ENCODE measurements at regions not wholly inside any gene's neighbourhood (a gene's known extent, or its start where the extent isn't known, plus 50 kb on each side); places are given as distances from the start of the nearest gene placed in this dataset.
A peak's percentile ranks its signal among the peaks of the same experiment; 100 is the strongest.
"Not testable (repeated sequence)": the region's sequence is repeated elsewhere in the genome, so short reads cannot be mapped to it uniquely, and the experiment has no call there.

DNA sequence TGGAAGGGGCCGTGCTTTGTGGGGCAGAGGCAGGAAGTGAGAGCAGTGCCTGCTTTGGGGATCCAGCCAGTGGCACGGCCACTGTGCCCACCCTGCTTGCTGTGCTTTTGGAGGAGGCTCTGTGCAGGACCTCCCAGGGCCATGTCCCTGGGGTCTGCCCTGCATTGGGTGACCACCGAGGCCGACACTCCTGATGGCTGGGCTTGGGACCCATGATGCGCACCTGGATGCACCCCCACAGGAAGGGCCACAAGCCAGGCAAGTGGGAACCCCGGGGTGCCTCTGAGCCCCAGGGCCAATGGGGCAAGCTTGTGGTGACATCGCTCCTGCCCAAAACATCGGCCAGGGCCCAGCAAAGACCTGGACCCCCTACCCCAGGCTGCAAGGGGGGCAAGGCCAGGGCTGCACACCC is 738.6 kb upstream of the GJE1 start:
- no peak for DNase-seq
- H2BK5ac ChIP-seq (ENCODE audit: low read depth, low read length, poor library complexity, severe bottlenecking) = no peak overlapping the region
- no peak overlapping the region for H3K4me3 ChIP-seq (ENCODE audit: insufficient read depth in 1 of 2, low read depth in 1 of 2, low read length in 2 of 2)
- H3K18ac ChIP-seq (ENCODE audit: low read depth in 1 of 2, low read length in 2 of 2) = no peak overlapping the region
- H3K23ac ChIP-seq (ENCODE audit: low read length in 2 of 2) = no peak overlapping the region
- no peak overlapping the region for H3K4me2 ChIP-seq (ENCODE audit: low read length, poor library complexity, severe bottlenecking)
- no peak overlapping the region for H2BK120ac ChIP-seq (ENCODE audit: low read depth, low read length)
- no peaks in the 10 kb centered on the region for H3K27me3 ChIP-seq (ENCODE audit: control insufficient read depth in 1 of 2, insufficient read depth in 1 of 2, low read length in 2 of 2)
- H3K4ac ChIP-seq (ENCODE audit: low read depth in 1 of 2, low read length in 2 of 2) = no peak overlapping the region
- H3K9ac ChIP-seq (ENCODE audit: low read length) = no peak overlapping the region
- no peaks in the 10 kb centered on the region for H3K79me1 ChIP-seq (replicated peaks; ENCODE audit: low read length, poor library complexity, severe bottlenecking)
- H2BK15ac ChIP-seq (ENCODE audit: low read depth, poor library complexity, severe bottlenecking) = peak overlapping the region; percentile 49
- no peak overlapping the region for H2AFZ ChIP-seq (ENCODE audit: low read depth, low read length)
- 97% methylated on average over 8 of the region's 8 CpGs for WGBS
- H4K91ac ChIP-seq (ENCODE audit: low read length) = no peak overlapping the region
- H3K27ac ChIP-seq (ENCODE audit: low read length, poor library complexity, severe bottlenecking) = no peak overlapping the region
- no peak overlapping the region for H3K14ac ChIP-seq (ENCODE audit: low read length in 2 of 2)
- H2AK5ac ChIP-seq (ENCODE audit: low read length, severe bottlenecking) = no peak overlapping the region
- no peak overlapping the region for H4K8ac ChIP-seq (ENCODE audit: low read length)
- no peaks in the 10 kb centered on the region for H3K4me1 ChIP-seq (ENCODE audit: control insufficient read depth, insufficient read depth, low read depth, low read length)
- no peaks in the 10 kb centered on the region for H3K9me3 ChIP-seq (ENCODE audit: control insufficient read depth, low read length)
- no peak overlapping the region for H2BK12ac ChIP-seq (ENCODE audit: low read length in 2 of 2)
- H3K36me3 ChIP-seq (ENCODE audit: control insufficient read depth in 1 of 2, insufficient read depth in 2 of 2, low read depth in 1 of 2, low read length in 2 of 2) = no peaks in the 10 kb centered on the region

DNA sequence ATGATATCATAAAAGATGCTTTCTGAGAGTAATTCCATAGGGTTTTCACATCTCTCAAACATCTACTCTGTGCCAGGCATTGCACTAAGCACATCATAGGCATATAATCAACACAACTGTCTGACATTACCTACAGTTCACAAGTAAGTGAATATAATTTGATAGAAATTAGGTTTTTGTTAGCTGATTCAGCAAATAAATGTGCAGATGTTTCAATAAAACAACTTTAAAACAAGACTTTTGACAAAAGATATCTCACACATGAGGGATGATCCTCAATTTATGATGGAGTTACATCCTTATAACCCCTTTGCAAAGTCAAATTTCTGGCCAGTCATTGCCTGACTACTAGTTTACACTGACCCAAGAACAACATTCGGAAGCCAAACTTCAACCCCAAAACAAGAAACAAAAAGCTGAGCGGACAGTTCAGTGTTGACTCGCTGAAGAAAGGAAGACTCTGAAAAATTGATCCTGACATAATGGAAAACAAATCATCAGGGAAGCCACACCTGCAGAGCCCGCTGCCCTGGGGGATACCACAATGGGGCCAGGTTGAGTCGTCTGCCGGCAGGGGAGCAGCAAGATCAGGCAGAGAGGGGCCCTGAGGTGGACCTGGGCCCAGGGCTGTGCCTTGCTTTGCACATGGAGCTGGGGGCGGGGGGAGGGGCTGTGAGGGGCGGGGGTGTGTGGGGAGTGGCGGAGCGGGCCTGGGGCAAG is 739.2 kb upstream of the GJE1 start:
- WGBS = 92% methylated on average over 8 of the region's 10 CpGs

DNA sequence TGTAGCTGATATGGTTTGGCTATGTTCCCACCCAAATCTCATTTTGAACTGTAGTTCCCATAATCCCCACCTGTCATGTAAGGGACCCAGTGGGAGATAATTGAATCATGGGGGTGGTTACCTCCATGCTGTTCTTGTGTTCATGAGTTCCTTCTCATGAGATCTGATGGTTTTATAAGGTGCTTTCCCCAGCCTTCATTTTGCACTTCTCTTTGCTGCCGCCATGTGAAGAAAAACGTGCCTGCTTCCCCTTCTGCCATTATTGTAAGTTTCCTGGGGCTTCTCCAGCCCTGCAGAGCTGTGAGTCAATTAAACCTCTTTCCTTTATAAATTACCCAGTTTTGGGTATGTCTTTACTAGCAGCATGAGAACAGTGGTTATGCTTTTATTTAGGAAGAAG is 741.6 kb upstream of the GJE1 start:
- not testable (repeated sequence) for H2BK12ac ChIP-seq (ENCODE audit: low read length in 2 of 2); H3K18ac ChIP-seq (ENCODE audit: low read depth in 1 of 2, low read length in 2 of 2); H2BK15ac ChIP-seq (ENCODE audit: low read depth, poor library complexity, severe bottlenecking); H4K91ac ChIP-seq (ENCODE audit: low read length); H2BK5ac ChIP-seq (ENCODE audit: low read depth, low read length, poor library complexity, severe bottlenecking); H3K4me1 ChIP-seq (ENCODE audit: control insufficient read depth, insufficient read depth, low read depth, low read length); H3K36me3 ChIP-seq (ENCODE audit: control insufficient read depth in 1 of 2, insufficient read depth in 2 of 2, low read depth in 1 of 2, low read length in 2 of 2); H2BK120ac ChIP-seq (ENCODE audit: low read depth, low read length); H3K9ac ChIP-seq (ENCODE audit: low read length); H3K9me3 ChIP-seq (ENCODE audit: control insufficient read depth, low read length); DNase-seq; H3K14ac ChIP-seq (ENCODE audit: low read length in 2 of 2); H3K4me2 ChIP-seq (ENCODE audit: low read length, poor library complexity, severe bottlenecking); H2AK5ac ChIP-seq (ENCODE audit: low read length, severe bottlenecking); H3K4ac ChIP-seq (ENCODE audit: low read depth in 1 of 2, low read length in 2 of 2); H3K4me3 ChIP-seq (ENCODE audit: insufficient read depth in 1 of 2, low read depth in 1 of 2, low read length in 2 of 2); H3K27me3 ChIP-seq (ENCODE audit: control insufficient read depth in 1 of 2, insufficient read depth in 1 of 2, low read length in 2 of 2); H3K27ac ChIP-seq (ENCODE audit: low read length, poor library complexity, severe bottlenecking); H4K8ac ChIP-seq (ENCODE audit: low read length); H3K79me1 ChIP-seq (replicated peaks; ENCODE audit: low read length, poor library complexity, severe bottlenecking); H3K23ac ChIP-seq (ENCODE audit: low read length in 2 of 2); H2AFZ ChIP-seq (ENCODE audit: low read depth, low read length)
- WGBS = 92% methylated on average over 2 of the region's 2 CpGs

More for the DNA sequence above, 739.2 kb upstream of the GJE1 start:
- Histone ChIP-seq H2BK15ac (ENCODE audit: low read depth, poor library complexity, severe bottlenecking) (no peak overlapping the region), H3K4me1 (ENCODE audit: control insufficient read depth, insufficient read depth, low read depth, low read length) (no peaks in the 10 kb centered on the region), H4K91ac (ENCODE audit: low read length) (no peak overlapping the region), H2BK120ac (ENCODE audit: low read depth, low read length) (no peak overlapping the region), H3K14ac (ENCODE audit: low read length in 2 of 2) (no peak overlapping the region), H3K79me1 (replicated peaks; ENCODE audit: low read length, poor library complexity, severe bottlenecking) (no peaks in the 10 kb centered on the region), H3K18ac (ENCODE audit: low read depth in 1 of 2, low read length in 2 of 2) (no peak overlapping the region), H3K4me3 (ENCODE audit: insufficient read depth in 1 of 2, low read depth in 1 of 2, low read length in 2 of 2) (no peak overlapping the region), H3K4me2 (ENCODE audit: low read length, poor library complexity, severe bottlenecking) (no peak overlapping the region), H2AFZ (ENCODE audit: low read depth, low read length) (no peak overlapping the region), H3K27ac (ENCODE audit: low read length, poor library complexity, severe bottlenecking) (no peak overlapping the region), H3K36me3 (ENCODE audit: control insufficient read depth in 1 of 2, insufficient read depth in 2 of 2, low read depth in 1 of 2, low read length in 2 of 2) (no peaks in the 10 kb centered on the region), H2BK5ac (ENCODE audit: low read depth, low read length, poor library complexity, severe bottlenecking) (no peak overlapping the region), H3K4ac (ENCODE audit: low read depth in 1 of 2, low read length in 2 of 2) (no peak overlapping the region), H2BK12ac (ENCODE audit: low read length in 2 of 2) (no peak overlapping the region), H3K23ac (ENCODE audit: low read length in 2 of 2) (no peak overlapping the region), H3K9me3 (ENCODE audit: control insufficient read depth, low read length) (no peaks in the 10 kb centered on the region), H2AK5ac (ENCODE audit: low read length, severe bottlenecking) (no peak overlapping the region), H3K9ac (ENCODE audit: low read length) (no peak overlapping the region), H3K27me3 (ENCODE audit: control insufficient read depth in 1 of 2, insufficient read depth in 1 of 2, low read length in 2 of 2) (no peaks in the 10 kb centered on the region), H4K8ac (ENCODE audit: low read length) (no peak overlapping the region)
- DNase-seq = no peak

DNA sequence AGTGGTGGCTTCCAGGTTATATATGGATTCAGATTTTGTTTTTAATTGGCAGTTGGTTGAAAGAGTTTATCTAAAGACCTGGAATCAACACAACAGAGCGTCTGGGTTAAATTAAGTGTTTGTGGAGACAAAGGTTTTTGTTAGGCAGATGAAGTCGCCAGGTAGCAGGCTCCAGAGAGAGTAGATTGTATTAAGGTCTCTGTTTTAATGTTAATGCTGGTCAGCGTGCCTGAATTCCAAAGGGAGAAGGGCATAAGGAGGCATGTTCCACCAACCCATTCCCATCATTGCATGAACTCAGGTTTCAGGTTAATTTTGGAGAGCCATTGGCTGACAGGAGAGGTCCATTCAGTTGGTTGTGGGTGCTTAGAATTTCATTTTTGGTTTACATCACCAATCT is 744.1 kb upstream of the GJE1 start:
- Histone ChIP-seq H3K4me3 (ENCODE audit: insufficient read depth in 1 of 2, low read depth in 1 of 2, low read length in 2 of 2) (no peak overlapping the region), H2AFZ (ENCODE audit: low read depth, low read length) (no peak overlapping the region), H2BK5ac (ENCODE audit: low read depth, low read length, poor library complexity, severe bottlenecking) (no peak overlapping the region), H3K18ac (ENCODE audit: low read depth in 1 of 2, low read length in 2 of 2) (no peak overlapping the region), H3K4me2 (ENCODE audit: low read length, poor library complexity, severe bottlenecking) (no peak overlapping the region), H3K4me1 (ENCODE audit: control insufficient read depth, insufficient read depth, low read depth, low read length) (no peaks in the 10 kb centered on the region), H2BK15ac (ENCODE audit: low read depth, poor library complexity, severe bottlenecking) (no peak overlapping the region), H4K91ac (ENCODE audit: low read length) (no peak overlapping the region), H3K79me1 (replicated peaks; ENCODE audit: low read length, poor library complexity, severe bottlenecking) (no peaks in the 10 kb centered on the region), H2BK120ac (ENCODE audit: low read depth, low read length) (no peak overlapping the region), H3K14ac (ENCODE audit: low read length in 2 of 2) (no peak overlapping the region), H3K9ac (ENCODE audit: low read length) (no peak overlapping the region), H2BK12ac (ENCODE audit: low read length in 2 of 2) (no peak overlapping the region), H3K36me3 (ENCODE audit: control insufficient read depth in 1 of 2, insufficient read depth in 2 of 2, low read depth in 1 of 2, low read length in 2 of 2) (no peaks in the 10 kb centered on the region), H3K9me3 (ENCODE audit: control insufficient read depth, low read length) (no peaks in the 10 kb centered on the region), H3K27ac (ENCODE audit: low read length, poor library complexity, severe bottlenecking) (no peak overlapping the region), H2AK5ac (ENCODE audit: low read length, severe bottlenecking) (no peak overlapping the region), H4K8ac (ENCODE audit: low read length) (no peak overlapping the region), H3K23ac (ENCODE audit: low read length in 2 of 2) (no peak overlapping the region), H3K4ac (ENCODE audit: low read depth in 1 of 2, low read length in 2 of 2) (no peak overlapping the region), H3K27me3 (ENCODE audit: control insufficient read depth in 1 of 2, insufficient read depth in 1 of 2, low read length in 2 of 2) (no peaks in the 10 kb centered on the region)
- 92% methylated on average over 3 of the region's 3 CpGs for WGBS
- DNase-seq = no peak
